ENCODE measurements at regions not wholly inside any gene's neighbourhood (a gene's known extent, or its start where the extent isn't known, plus 50 kb on each side); places are given as distances from the start of the nearest gene placed in this dataset.

DNA sequence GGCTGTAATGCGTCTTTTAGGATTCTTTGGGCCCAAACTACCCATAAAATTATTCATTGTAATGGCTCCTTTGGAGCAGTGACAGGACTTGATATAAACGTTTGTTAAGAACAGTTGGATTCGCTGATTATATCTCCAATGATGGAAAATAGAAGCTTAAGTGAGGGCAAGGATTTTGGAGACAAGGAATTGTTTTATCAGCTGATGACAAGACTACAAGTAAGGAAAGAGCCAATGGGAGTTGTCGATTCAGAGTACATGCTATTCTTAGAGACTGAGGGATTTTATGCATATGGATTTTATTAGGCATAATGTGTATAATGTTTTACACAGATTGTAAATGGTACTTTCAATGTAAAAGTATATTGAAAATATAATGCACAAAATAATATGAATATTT is 425.5 kb upstream of the RIOK2 start:
- WGBS, 3 donors = 79 to 85% (median 83%) methylated on average over 4 of the region's 4 CpGs

DNA sequence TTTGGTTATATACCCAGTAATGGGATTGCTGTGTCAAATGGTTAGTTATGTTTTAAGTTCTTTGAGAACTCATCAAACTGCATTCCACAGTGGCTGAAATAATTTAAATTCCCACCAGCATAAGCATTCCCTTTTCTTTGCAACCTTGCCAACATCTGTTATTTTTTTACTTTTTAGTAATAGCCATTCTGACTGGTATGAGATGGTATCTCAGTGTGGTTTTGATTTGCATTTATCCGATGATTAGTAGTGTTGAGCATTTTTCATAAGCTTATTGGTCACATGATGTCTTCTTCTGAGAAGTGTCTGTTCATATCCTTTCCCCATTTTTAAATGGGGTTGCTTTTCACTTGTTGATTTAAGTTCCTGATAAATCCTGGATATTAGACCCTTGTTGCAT is 435.7 kb upstream of the RIOK2 start:
- no peaks in the 10 kb centered on the region for H3K36me3 ChIP-seq (ENCODE audit: control insufficient read depth in 3 of 3, insufficient read depth in 2 of 3, low read depth in 1 of 3, low read length in 3 of 3)
- FAIRE-seq (no peak), DNase-seq (no peak)
- H3K9me3 ChIP-seq (ENCODE audit: control insufficient read depth in 2 of 2, insufficient read depth in 1 of 2, low read depth in 1 of 2, low read length in 1 of 2) = no peaks in the 10 kb centered on the region
- no peak overlapping the region for H3K27ac ChIP-seq (ENCODE audit: low read depth in 1 of 3, low read length in 2 of 3)
- 86 to 98% (median 89%) methylated on average over 1 of the region's 1 CpG for WGBS, 3 donors
- H3K4me1 ChIP-seq (ENCODE audit: control insufficient read depth in 3 of 3, insufficient read depth in 2 of 3, low read depth in 1 of 3, low read length in 2 of 3) = no peaks in the 10 kb centered on the region
- H3K27me3 ChIP-seq (ENCODE audit: control insufficient read depth in 3 of 3, insufficient read depth in 3 of 3, low read length in 3 of 3) = no peaks in the 10 kb centered on the region
- no peak overlapping the region for H3K4me3 ChIP-seq (ENCODE audit: low read depth in 1 of 3, low read length in 3 of 3)

More for the DNA sequence above, 425.5 kb upstream of the RIOK2 start:
- Histone ChIP-seq H3K9me3 (ENCODE audit: control insufficient read depth in 2 of 2, insufficient read depth in 1 of 2, low read depth in 1 of 2, low read length in 1 of 2) (no peaks in the 10 kb centered on the region), H3K4me1 (ENCODE audit: control insufficient read depth in 3 of 3, insufficient read depth in 2 of 3, low read depth in 1 of 3, low read length in 2 of 3) (no peaks in the 10 kb centered on the region), H3K27ac (ENCODE audit: low read depth in 1 of 3, low read length in 2 of 3) (no peak overlapping the region), H3K36me3 (ENCODE audit: control insufficient read depth in 3 of 3, insufficient read depth in 2 of 3, low read depth in 1 of 3, low read length in 3 of 3) (no peaks in the 10 kb centered on the region), H3K4me3 (ENCODE audit: low read depth in 1 of 3, low read length in 3 of 3) (no peak overlapping the region), H3K27me3 (ENCODE audit: control insufficient read depth in 3 of 3, insufficient read depth in 3 of 3, low read length in 3 of 3) (no peaks in the 10 kb centered on the region)
- FAIRE-seq (no peak), DNase-seq (no peak)

DNA sequence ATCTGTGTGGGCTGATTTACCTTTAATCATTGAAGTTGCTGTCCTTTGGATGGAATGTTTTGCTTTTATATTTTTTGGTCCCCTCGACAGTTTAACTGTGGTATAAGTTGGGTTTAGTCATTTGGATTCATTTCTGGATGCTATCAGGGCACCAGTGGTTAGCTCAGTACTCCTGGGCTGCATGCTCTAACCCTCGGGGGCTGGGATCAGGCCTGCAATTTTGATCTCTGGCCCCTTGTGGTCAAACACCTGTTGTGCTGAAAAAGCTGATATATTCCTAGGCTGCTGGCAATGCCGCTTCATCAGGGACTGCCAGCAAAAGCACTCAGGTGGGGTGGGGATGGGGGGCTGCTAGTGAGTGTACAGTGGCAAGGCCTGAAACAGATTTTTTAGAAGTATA is 440.4 kb upstream of the RIOK2 start:
- WGBS, 3 donors = 71 to 78% (median 77%) methylated on average over 3 of the region's 3 CpGs
- FAIRE-seq (no peak), DNase-seq (no peak)
- H3K27me3 ChIP-seq (ENCODE audit: control insufficient read depth in 3 of 3, insufficient read depth in 3 of 3, low read length in 3 of 3) = no peaks in the 10 kb centered on the region
- no peaks in the 10 kb centered on the region for H3K36me3 ChIP-seq (ENCODE audit: control insufficient read depth in 3 of 3, insufficient read depth in 2 of 3, low read depth in 1 of 3, low read length in 3 of 3)
- H3K4me1 ChIP-seq (ENCODE audit: control insufficient read depth in 3 of 3, insufficient read depth in 2 of 3, low read depth in 1 of 3, low read length in 2 of 3) = no peaks in the 10 kb centered on the region
- H3K9me3 ChIP-seq (ENCODE audit: control insufficient read depth in 2 of 2, insufficient read depth in 1 of 2, low read depth in 1 of 2, low read length in 1 of 2) = no peaks in the 10 kb centered on the region
- H3K4me3 ChIP-seq (ENCODE audit: low read depth in 1 of 3, low read length in 3 of 3) = no peak overlapping the region
- no peak overlapping the region for H3K27ac ChIP-seq (ENCODE audit: low read depth in 1 of 3, low read length in 2 of 3)

DNA sequence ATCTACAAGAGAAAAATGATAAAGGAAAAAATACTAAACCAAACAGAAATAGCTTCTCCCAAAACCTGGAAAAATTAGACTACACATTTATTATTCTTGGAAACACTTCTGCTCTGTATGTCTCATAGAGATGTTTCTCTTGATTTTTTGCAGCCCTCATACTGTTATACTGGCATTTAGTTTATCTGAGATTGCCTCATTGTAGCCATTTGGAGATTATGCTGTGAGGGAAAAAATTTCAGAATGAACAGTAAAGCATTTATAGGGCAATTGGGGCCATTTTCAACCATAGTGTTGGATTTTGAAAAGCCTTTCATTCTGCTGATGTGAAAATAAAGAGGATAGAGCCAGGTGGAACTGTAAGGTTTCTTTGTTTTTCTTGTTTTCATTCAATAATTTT is 441.8 kb upstream of the RIOK2 start:
- no peaks in the 10 kb centered on the region for H3K27me3 ChIP-seq (ENCODE audit: control insufficient read depth in 3 of 3, insufficient read depth in 3 of 3, low read length in 3 of 3)
- H3K36me3 ChIP-seq (ENCODE audit: control insufficient read depth in 3 of 3, insufficient read depth in 2 of 3, low read depth in 1 of 3, low read length in 3 of 3) = no peaks in the 10 kb centered on the region
- no peak overlapping the region for H3K4me3 ChIP-seq (ENCODE audit: low read depth in 1 of 3, low read length in 3 of 3)
- no peak for FAIRE-seq
- DNase-seq = no peak
- no peaks in the 10 kb centered on the region for H3K4me1 ChIP-seq (ENCODE audit: control insufficient read depth in 3 of 3, insufficient read depth in 2 of 3, low read depth in 1 of 3, low read length in 2 of 3)
- no peaks in the 10 kb centered on the region for H3K9me3 ChIP-seq (ENCODE audit: control insufficient read depth in 2 of 2, insufficient read depth in 1 of 2, low read depth in 1 of 2, low read length in 1 of 2)
- H3K27ac ChIP-seq (ENCODE audit: low read depth in 1 of 3, low read length in 2 of 3) = no peak overlapping the region

DNA sequence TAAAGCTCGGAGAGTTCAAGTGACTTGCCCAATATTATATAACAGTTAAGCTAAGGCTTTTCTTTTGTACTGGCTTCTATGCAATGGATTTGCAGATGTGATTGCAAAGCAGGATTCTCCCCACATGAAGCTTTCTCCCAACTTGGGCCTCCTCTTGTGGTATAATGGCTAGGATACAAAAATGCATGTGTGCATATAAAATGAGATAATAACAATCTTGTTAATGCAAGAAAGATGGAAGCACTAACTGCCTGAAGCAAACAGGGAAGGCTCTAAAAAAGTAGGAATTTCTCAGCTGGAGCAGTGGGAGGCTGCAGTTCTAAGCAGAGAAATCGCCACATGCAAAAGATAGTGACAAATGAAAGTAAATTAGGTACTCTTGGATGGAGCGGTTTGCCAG is 444.2 kb upstream of the RIOK2 start:
- 84 to 90% (median 85%) methylated on average over 3 of the region's 3 CpGs for WGBS, 3 donors
- no peaks in the 10 kb centered on the region for H3K36me3 ChIP-seq (ENCODE audit: control insufficient read depth in 3 of 3, insufficient read depth in 2 of 3, low read depth in 1 of 3, low read length in 3 of 3)
- no peaks in the 10 kb centered on the region for H3K4me1 ChIP-seq (ENCODE audit: control insufficient read depth in 3 of 3, insufficient read depth in 2 of 3, low read depth in 1 of 3, low read length in 2 of 3)
- FAIRE-seq = no peak
- no peak overlapping the region for H3K27ac ChIP-seq (ENCODE audit: low read depth in 1 of 3, low read length in 2 of 3)
- no peak for DNase-seq
- no peaks in the 10 kb centered on the region for H3K27me3 ChIP-seq (ENCODE audit: control insufficient read depth in 3 of 3, insufficient read depth in 3 of 3, low read length in 3 of 3)
- H3K4me3 ChIP-seq (ENCODE audit: low read depth in 1 of 3, low read length in 3 of 3) = no peak overlapping the region
- H3K9me3 ChIP-seq (ENCODE audit: control insufficient read depth in 2 of 2, insufficient read depth in 1 of 2, low read depth in 1 of 2, low read length in 1 of 2) = no peaks in the 10 kb centered on the region

DNA sequence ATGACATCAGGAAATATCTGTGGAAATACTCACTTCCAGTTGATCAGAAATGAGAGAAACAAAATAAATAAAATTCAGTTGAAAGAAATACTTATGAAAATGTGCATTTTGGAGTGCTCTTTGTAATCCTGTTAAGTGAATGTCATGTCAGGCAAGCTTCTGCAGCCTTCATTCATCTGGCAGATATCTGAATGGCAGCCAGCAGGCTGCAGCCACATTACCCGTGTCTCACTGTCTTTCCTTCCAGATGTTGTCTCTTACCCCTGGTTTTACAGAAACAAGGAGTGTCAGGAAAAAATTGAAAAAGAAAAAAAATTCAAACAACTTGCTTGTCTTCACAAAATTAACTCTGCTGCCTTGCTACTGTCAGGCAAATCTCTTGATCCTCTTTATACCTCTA is 445.0 kb upstream of the RIOK2 start:
- Histone ChIP-seq H3K4me3 (ENCODE audit: low read depth in 1 of 3, low read length in 3 of 3) (no peak overlapping the region), H3K4me1 (ENCODE audit: control insufficient read depth in 3 of 3, insufficient read depth in 2 of 3, low read depth in 1 of 3, low read length in 2 of 3) (no peaks in the 10 kb centered on the region), H3K9me3 (ENCODE audit: control insufficient read depth in 2 of 2, insufficient read depth in 1 of 2, low read depth in 1 of 2, low read length in 1 of 2) (no peaks in the 10 kb centered on the region), H3K27ac (ENCODE audit: low read depth in 1 of 3, low read length in 2 of 3) (no peak overlapping the region), H3K36me3 (ENCODE audit: control insufficient read depth in 3 of 3, insufficient read depth in 2 of 3, low read depth in 1 of 3, low read length in 3 of 3) (no peaks in the 10 kb centered on the region), H3K27me3 (ENCODE audit: control insufficient read depth in 3 of 3, insufficient read depth in 3 of 3, low read length in 3 of 3) (no peaks in the 10 kb centered on the region)
- WGBS, 3 donors = 49 to 65% (median 55%) methylated on average over 1 of the region's 1 CpG
- no peak for FAIRE-seq
- DNase-seq = no peak

DNA sequence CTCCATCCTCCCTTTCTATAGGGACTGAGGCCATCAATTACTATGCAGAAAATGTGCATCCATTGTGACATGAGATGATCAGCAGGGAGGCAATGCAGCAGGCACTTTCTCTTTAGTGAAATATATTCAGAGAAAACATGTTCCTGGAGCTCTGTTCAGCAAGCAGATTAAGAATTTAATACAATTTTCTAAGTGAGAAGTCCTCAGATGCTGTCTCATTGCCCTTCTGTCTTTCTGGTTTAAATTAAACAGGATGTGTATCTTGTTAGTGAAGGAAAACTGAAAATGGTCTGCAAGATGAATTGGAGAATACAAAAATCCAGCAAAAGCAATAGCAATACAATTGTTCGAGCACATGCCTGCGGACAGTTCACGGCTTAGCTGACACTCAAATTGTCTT is 445.8 kb upstream of the RIOK2 start:
- Histone ChIP-seq H3K9me3 (ENCODE audit: control insufficient read depth in 2 of 2, insufficient read depth in 1 of 2, low read depth in 1 of 2, low read length in 1 of 2) (no peaks in the 10 kb centered on the region), H3K4me3 (ENCODE audit: low read depth in 1 of 3, low read length in 3 of 3) (no peak overlapping the region), H3K27me3 (ENCODE audit: control insufficient read depth in 3 of 3, insufficient read depth in 3 of 3, low read length in 3 of 3) (no peaks in the 10 kb centered on the region), H3K4me1 (ENCODE audit: control insufficient read depth in 3 of 3, insufficient read depth in 2 of 3, low read depth in 1 of 3, low read length in 2 of 3) (no peaks in the 10 kb centered on the region), H3K36me3 (ENCODE audit: control insufficient read depth in 3 of 3, insufficient read depth in 2 of 3, low read depth in 1 of 3, low read length in 3 of 3) (no peaks in the 10 kb centered on the region), H3K27ac (ENCODE audit: low read depth in 1 of 3, low read length in 2 of 3) (no peak overlapping the region)
- 80 to 94% (median 93%) methylated on average over 3 of the region's 3 CpGs for WGBS, 3 donors
- FAIRE-seq (no peak), DNase-seq (no peak)

DNA sequence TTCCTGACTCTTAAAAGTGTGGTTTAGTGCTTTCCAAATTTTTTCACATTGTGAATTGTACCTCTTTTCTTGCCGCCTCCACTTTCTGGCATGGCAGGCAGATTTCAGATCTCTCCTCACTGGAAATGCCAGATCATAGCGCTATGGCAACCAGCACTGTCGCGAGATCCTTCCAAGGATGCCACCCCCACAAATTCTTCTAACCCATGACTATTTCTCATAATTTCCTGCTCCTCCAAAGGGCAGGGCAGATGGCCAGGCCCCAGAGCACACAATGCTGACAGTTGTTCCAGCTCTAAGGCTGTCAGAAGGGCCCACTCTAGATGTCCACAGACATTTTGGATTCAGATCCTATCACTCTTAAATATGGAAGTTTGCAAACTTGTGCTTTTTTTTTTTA is 446.2 kb upstream of the RIOK2 start:
- H3K9me3 ChIP-seq (ENCODE audit: control insufficient read depth in 2 of 2, insufficient read depth in 1 of 2, low read depth in 1 of 2, low read length in 1 of 2) = no peaks in the 10 kb centered on the region
- no peak for FAIRE-seq
- H3K27me3 ChIP-seq (ENCODE audit: control insufficient read depth in 3 of 3, insufficient read depth in 3 of 3, low read length in 3 of 3) = no peaks in the 10 kb centered on the region
- peak in 1 of 2 donors; percentile 2 for DNase-seq
- 65 to 92% (median 79%) methylated on average over 4 of the region's 4 CpGs for WGBS, 3 donors
- no peaks in the 10 kb centered on the region for H3K36me3 ChIP-seq (ENCODE audit: control insufficient read depth in 3 of 3, insufficient read depth in 2 of 3, low read depth in 1 of 3, low read length in 3 of 3)
- H3K4me1 ChIP-seq (ENCODE audit: control insufficient read depth in 3 of 3, insufficient read depth in 2 of 3, low read depth in 1 of 3, low read length in 2 of 3) = no peaks in the 10 kb centered on the region
- H3K27ac ChIP-seq (ENCODE audit: low read depth in 1 of 3, low read length in 2 of 3) = no peak overlapping the region
- no peak overlapping the region for H3K4me3 ChIP-seq (ENCODE audit: low read depth in 1 of 3, low read length in 3 of 3)

DNA sequence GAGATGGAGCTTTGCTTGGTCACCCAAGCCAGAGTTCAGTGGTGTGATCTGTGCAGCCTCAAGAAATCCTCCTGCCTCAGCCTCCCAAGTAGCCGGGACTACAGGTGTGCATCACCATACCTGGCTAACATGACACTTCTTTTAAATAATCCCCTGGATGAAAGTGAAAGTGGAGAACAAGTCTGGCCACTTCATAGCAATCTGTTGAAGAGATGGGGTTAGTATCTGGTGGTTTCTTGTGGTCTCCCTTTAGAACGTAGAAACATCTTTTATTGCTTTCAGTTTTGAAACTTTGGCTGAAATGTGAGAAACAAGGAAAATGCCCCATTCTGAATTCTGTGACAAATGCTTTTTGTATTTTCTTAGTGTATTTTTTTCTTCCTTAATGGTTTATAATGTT is 452.5 kb upstream of the RIOK2 start:
- H3K4me3 ChIP-seq (ENCODE audit: low read depth in 1 of 3, low read length in 3 of 3) = no peak overlapping the region
- no peak for DNase-seq
- 71 to 86% (median 72%) methylated on average over 2 of the region's 2 CpGs for WGBS, 3 donors
- FAIRE-seq = no peak
- H3K27me3 ChIP-seq (ENCODE audit: control insufficient read depth in 3 of 3, insufficient read depth in 3 of 3, low read length in 3 of 3) = no peaks in the 10 kb centered on the region
- no peaks in the 10 kb centered on the region for H3K9me3 ChIP-seq (ENCODE audit: control insufficient read depth in 2 of 2, insufficient read depth in 1 of 2, low read depth in 1 of 2, low read length in 1 of 2)
- no peak overlapping the region for H3K27ac ChIP-seq (ENCODE audit: low read depth in 1 of 3, low read length in 2 of 3)
- H3K4me1 ChIP-seq (ENCODE audit: control insufficient read depth in 3 of 3, insufficient read depth in 2 of 3, low read depth in 1 of 3, low read length in 2 of 3) = no peaks in the 10 kb centered on the region
- H3K36me3 ChIP-seq (ENCODE audit: control insufficient read depth in 3 of 3, insufficient read depth in 2 of 3, low read depth in 1 of 3, low read length in 3 of 3) = no peaks in the 10 kb centered on the region
